CD4-positive, alpha-beta T cell (primary cell): ENCODE measurements at regions not wholly inside any gene's neighbourhood (a gene's known extent, or its start where the extent isn't known, plus 50 kb on each side); places are given as distances from the start of the nearest gene placed in this dataset.

Experiments used
- ATAC-seq: fragments of 200-7000 bp; cut with Tn5 transposase; one replicate; pipeline ENCODE4 v1.10.0; 2022; ENCODE audit warnings: mild to moderate bottlenecking; ENCODE audit not compliant: poor library complexity
- CTCF ChIA-PET: fragments of 350-600 bp; sonication (Branson Sonifier 250); formaldehyde crosslinking; loops from one replicate; lab custom pipeline; 2021; ENCODE audit warnings: antibody characterized with exemption, inconsistent platforms; lab: Charles Lee
- POLR2A ChIA-PET: fragments of 350-600 bp; sonication (Branson Sonifier 250); formaldehyde crosslinking; loops from one replicate; lab custom pipeline; 2021; ENCODE audit warnings: antibody characterized with exemption, inconsistent platforms; lab: Charles Lee
- DNase-seq, 14 experiments: peaks; one replicate each; pipeline ENCODE4 v3.0.0-alpha.2; 2013 to 2020; ENCODE audit warnings: mixed read lengths in 2 of 14
- H3K27ac ChIP-seq, 2 donors: one replicate each; pipeline versions ENCODE4 v1.5.1 to v1.7.0; 2013; ENCODE audit warnings: low read length in 2 of 2, low read depth in 1 of 2, mild to moderate bottlenecking in 1 of 2
- H3K27me3 ChIP-seq, 2 experiments: 1 replicate in 1 of 2; 2 replicates in 1 of 2; pipeline versions ENCODE4 v1.6.1 to v1.7.0; 2013; ENCODE audit warnings: low read length in 2 of 2, control low read depth in 1 of 2, mild to moderate bottlenecking in 1 of 2, moderate library complexity in 1 of 2; ENCODE audit not compliant: insufficient read depth in 2 of 2, control insufficient read depth in 1 of 2
- H3K36me3 ChIP-seq: one replicate; pipeline ENCODE4 v1.6.1; 2013; ENCODE audit warnings: low read length, control low read depth; ENCODE audit not compliant: insufficient read depth
- H3K4me1 ChIP-seq: one replicate; pipeline ENCODE4 v1.6.1; 2013; ENCODE audit warnings: low read length, control low read depth; ENCODE audit not compliant: insufficient read depth
- H3K4me3 ChIP-seq: one replicate; pipeline ENCODE4 v1.5.1; 2013; ENCODE audit warnings: mild to moderate bottlenecking, low read length, moderate library complexity
- H3K9me3 ChIP-seq, 2 experiments: 1 replicate in 1 of 2; 2 replicates in 1 of 2; pipeline versions ENCODE4 v1.6.1 to v1.7.0; 2013; ENCODE audit warnings: low read length in 2 of 2, mild to moderate bottlenecking in 2 of 2, control low read depth in 1 of 2, moderate library complexity in 1 of 2; ENCODE audit not compliant: control insufficient read depth in 1 of 2, insufficient read depth in 1 of 2
- H3K27ac Mint-ChIP-seq: one replicate; pipeline ENCODE4 v1.8.0; 2020; ENCODE audit warnings: mixed read lengths
- H3K27me3 Mint-ChIP-seq: one replicate; pipeline ENCODE4 v1.8.0; 2021; ENCODE audit warnings: mixed read lengths
- H3K36me3 Mint-ChIP-seq: one replicate; pipeline ENCODE4 v1.8.0; 2021; ENCODE audit warnings: low read depth, mixed read lengths
- H3K4me1 Mint-ChIP-seq: one replicate; pipeline ENCODE4 v1.8.0; 2021; ENCODE audit warnings: low read depth, mixed read lengths
- H3K4me3 Mint-ChIP-seq: one replicate; pipeline ENCODE4 v1.8.0; 2020; ENCODE audit warnings: mild to moderate bottlenecking, mixed read lengths
- H3K9me3 Mint-ChIP-seq: one replicate; pipeline ENCODE4 v1.8.0; 2020; ENCODE audit warnings: mixed read lengths
- CTCF ChIP-seq: fragments of 200-600 bp; IDR thresholded peaks from one replicate; pipeline ENCODE4 v1.8.0; 2022; ENCODE audit warnings: antibody characterized with exemption, mild to moderate bottlenecking
- intact Hi-C, 2 experiments: fragments of 100-400 bp; cut with DNase I in 1 of 2; cut with micrococcal nuclease in 1 of 2; formaldehyde crosslinking; loops; one replicate each; pipeline versions ENCODE4 v1.15.1 to v1.9.0; 2023 to 2025; cut with DNase I, micrococcal nuclease

- Mint-ChIP-seq H3K9me3 (no peaks in the 10 kb centered on the region), H3K4me1 (no peaks in the 10 kb centered on the region), H3K27me3 (no peaks in the 10 kb centered on the region), H3K36me3 (no peaks in the 10 kb centered on the region), H3K4me3 (no peak overlapping the region), H3K27ac (no peak overlapping the region)
- no peaks in the 10 kb centered on the region for H3K9me3 ChIP-seq
- H3K27ac ChIP-seq, result no peak overlapping the region
- no peaks in the 10 kb centered on the region for H3K4me1 ChIP-seq
- no peak for DNase-seq
- ATAC-seq, result no peak
- no peaks in the 10 kb centered on the region for H3K36me3 ChIP-seq
- no peak overlapping the region for H3K4me3 ChIP-seq
- CTCF ChIA-PET, result no interaction called here
- POLR2A ChIA-PET, result no interaction called here
- intact Hi-C loops, result no loop called here
- no peaks in the 10 kb centered on the region for H3K27me3 ChIP-seq
- TF ChIP-seq CTCF, result no peak
Measured at GRCh38 chr7:106566196-106566595, 94.8 kb downstream of the CCDC71L start.

- H3K9me3 Mint-ChIP-seq, result no peaks in the 10 kb centered on the region
- POLR2A ChIA-PET, result no interaction called here
- intact Hi-C loops, result no loop called here
Measured at GRCh38 chr7:106565428-106565827, 95.5 kb downstream of the CCDC71L start.

DNA sequence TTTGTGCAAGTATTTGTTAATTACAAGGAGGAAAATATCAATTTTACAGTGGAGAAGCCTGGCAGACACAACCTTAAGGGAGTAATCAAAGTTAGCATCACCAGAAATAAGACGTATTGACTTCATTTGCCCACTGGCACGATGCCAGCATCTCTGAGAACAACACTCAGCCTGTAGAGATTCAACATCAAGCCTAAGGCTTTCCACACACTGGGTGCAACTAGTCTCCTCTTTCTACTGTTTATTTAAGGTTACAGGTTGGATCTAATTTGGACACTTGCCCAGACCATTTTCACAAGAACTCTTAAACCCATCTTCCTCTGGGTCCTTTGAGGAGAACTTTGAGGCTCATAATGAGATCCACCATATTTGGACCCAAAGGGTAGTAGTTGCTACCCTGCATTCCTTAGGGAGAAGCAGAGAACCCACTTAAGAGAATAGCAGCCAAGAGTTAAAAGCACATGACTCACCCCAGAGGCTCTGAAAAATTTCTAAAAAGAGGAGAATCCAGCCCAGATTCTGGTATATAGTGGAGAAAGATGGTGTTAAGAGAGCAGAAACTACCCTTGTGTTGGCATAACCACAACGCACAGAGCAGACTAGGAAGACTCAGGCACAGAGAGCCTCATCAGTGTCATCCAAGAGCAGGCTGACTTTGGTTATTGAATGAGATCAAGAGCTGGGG is 97.3 kb downstream of the CCDC71L start:
- no peak overlapping the region for H3K4me3 Mint-ChIP-seq
- ChIA-PET POLR2A (no interaction called here), CTCF (no interaction called here)
- H3K27ac Mint-ChIP-seq, result no peak overlapping the region
- no peaks in the 10 kb centered on the region for H3K27me3 Mint-ChIP-seq
- Histone ChIP-seq H3K36me3 (no peaks in the 10 kb centered on the region), H3K9me3 (no peaks in the 10 kb centered on the region), H3K4me1 (no peaks in the 10 kb centered on the region), H3K4me3 (no peak overlapping the region), H3K27me3 (no peaks in the 10 kb centered on the region), H3K27ac (no peak overlapping the region)
- no peak for DNase-seq
- no peaks in the 10 kb centered on the region for H3K9me3 Mint-ChIP-seq
- intact Hi-C loops, result no loop called here
- H3K36me3 Mint-ChIP-seq, result no peaks in the 10 kb centered on the region
- no peak for TF ChIP-seq CTCF
- H3K4me1 Mint-ChIP-seq, result no peaks in the 10 kb centered on the region
- ATAC-seq, result no peak

More at GRCh38 chr7:106565428-106565827, 95.5 kb downstream of the CCDC71L start:
- H3K27ac ChIP-seq, result no peak overlapping the region
- no peaks in the 10 kb centered on the region for H3K27me3 Mint-ChIP-seq
- H3K27ac Mint-ChIP-seq, result no peak overlapping the region
- no peaks in the 10 kb centered on the region for H3K36me3 ChIP-seq
- H3K4me3 Mint-ChIP-seq, result no peak overlapping the region
- H3K4me1 ChIP-seq, result no peaks in the 10 kb centered on the region
- no peak overlapping the region for H3K4me3 ChIP-seq
- no peaks in the 10 kb centered on the region for H3K9me3 ChIP-seq
- ATAC-seq (no peak), DNase-seq (no peak)
- no peaks in the 10 kb centered on the region for H3K27me3 ChIP-seq
- CTCF ChIA-PET, result no interaction called here
- TF ChIP-seq CTCF, result no peak
- no peaks in the 10 kb centered on the region for H3K4me1 Mint-ChIP-seq
- H3K36me3 Mint-ChIP-seq, result no peaks in the 10 kb centered on the region
